Vagina (tissue), 2 donors: ENCODE measurements at regions not wholly inside any gene's neighbourhood (a gene's known extent, or its start where the extent isn't known, plus 50 kb on each side); places are given as distances from the start of the nearest gene placed in this dataset.

Source experiments
- CTCF ChIP-seq, 3 experiments: fragments of 450-650 bp in 2 of 3; fragments of 200-600 bp in 1 of 3; sonication (generic) in 1 of 3; IDR thresholded peaks; one replicate each; pipeline ENCODE4 v1.5.1; 2017 to 2019; ENCODE audit warnings: antibody characterized with exemption in 3 of 3, mild to moderate bottlenecking in 2 of 3, moderate library complexity in 2 of 3
- POLR2A ChIP-seq, 2 donors: fragments of 450-650 bp; IDR thresholded peaks; one replicate each; pipeline ENCODE4 v1.6.1; 2017; ENCODE audit warnings: antibody characterized with exemption in 2 of 2, mild to moderate bottlenecking in 2 of 2, moderate library complexity in 2 of 2

GRCh38 chr12:28088566-28089272 lies 101.5 kb upstream of the CCDC91 start:
- TF ChIP-seq CTCF (IDR thresholded peaks at IDR 0.05) (no peak), POLR2A (IDR thresholded peaks at IDR 0.05) (no peak)
